Spleen (tissue), 7 donors: ENCODE measurements at regions not wholly inside any gene's neighbourhood (a gene's known extent, or its start where the extent isn't known, plus 50 kb on each side); places are given as distances from the start of the nearest gene placed in this dataset.

Experiments
- CTCF ChIP-seq, 11 experiments: fragments of 200-600 bp in 7 of 11; fragments of 450-650 bp in 4 of 11; sonication (generic) in 4 of 11; IDR thresholded peaks in 8 of 11; conservative IDR thresholded peaks in 3 of 11; 1 replicate in 7 of 11; 2 replicates in 4 of 11; pipeline versions ENCODE4 v1.4.0 to v1.8.0; 2016 to 2021; ENCODE audit warnings: antibody characterized with exemption in 11 of 11, inconsistent platforms in 4 of 11, mild to moderate bottlenecking in 1 of 11
- POLR2A ChIP-seq, 3 donors: fragments of 450-650 bp; IDR thresholded peaks; one replicate each; pipeline ENCODE4 v1.5.1; 2017; ENCODE audit warnings: antibody characterized with exemption in 3 of 3, mild to moderate bottlenecking in 1 of 3
- POLR2AphosphoS5 ChIP-seq, 3 donors: sonication (generic); formaldehyde crosslinking; IDR thresholded peaks; one replicate each; pipeline ENCODE4 v1.5.1; 2017; ENCODE audit warnings: antibody characterized with exemption in 3 of 3
- donor health status: DM: no; HTN: no; CAD: no; lungs with moderate emphysema.
- donor health status: DM: no; HTN: no; CAD: no.
- donor health status: DM: no; HTN: no; CAD: no.

- no peak for TF ChIP-seq POLR2AphosphoS5 (IDR thresholded peaks at IDR 0.05)
- TF ChIP-seq CTCF (IDR thresholded peaks at IDR 0.05 in 8 of 11, conservative IDR thresholded peaks at IDR 0.05 in 3 of 11) = no peak
- TF ChIP-seq POLR2A (IDR thresholded peaks at IDR 0.05) = no peak
Measured at GRCh38 chr3:70532806-70533205, 220.4 kb upstream of the MDFIC2 start.
